SKM-1 (cell line): ENCODE measurements at regions not wholly inside any gene's neighbourhood (a gene's known extent, or its start where the extent isn't known, plus 50 kb on each side); places are given as distances from the start of the nearest gene placed in this dataset.
A peak's percentile ranks its signal among the peaks of the same experiment; 100 is the strongest.
"Not testable (repeated sequence)": the region's sequence is repeated elsewhere in the genome, so short reads cannot be mapped to it uniquely, and the experiment has no call there.

Experiments used
- DNase-seq: peaks from one replicate; lab custom pipeline; 2025; ENCODE audit not compliant: unreplicated experiment; lab: John Stamatoyannopoulos, UW

- DNase-seq: not testable (repeated sequence)
These were observed 176.4 kb downstream of the AKR1D1 start for GRCh38 chr7:138252666-138253065.

GRCh38 chr7:138254444-138254843 lies 178.2 kb downstream of the AKR1D1 start:
- no peak for DNase-seq

DNA sequence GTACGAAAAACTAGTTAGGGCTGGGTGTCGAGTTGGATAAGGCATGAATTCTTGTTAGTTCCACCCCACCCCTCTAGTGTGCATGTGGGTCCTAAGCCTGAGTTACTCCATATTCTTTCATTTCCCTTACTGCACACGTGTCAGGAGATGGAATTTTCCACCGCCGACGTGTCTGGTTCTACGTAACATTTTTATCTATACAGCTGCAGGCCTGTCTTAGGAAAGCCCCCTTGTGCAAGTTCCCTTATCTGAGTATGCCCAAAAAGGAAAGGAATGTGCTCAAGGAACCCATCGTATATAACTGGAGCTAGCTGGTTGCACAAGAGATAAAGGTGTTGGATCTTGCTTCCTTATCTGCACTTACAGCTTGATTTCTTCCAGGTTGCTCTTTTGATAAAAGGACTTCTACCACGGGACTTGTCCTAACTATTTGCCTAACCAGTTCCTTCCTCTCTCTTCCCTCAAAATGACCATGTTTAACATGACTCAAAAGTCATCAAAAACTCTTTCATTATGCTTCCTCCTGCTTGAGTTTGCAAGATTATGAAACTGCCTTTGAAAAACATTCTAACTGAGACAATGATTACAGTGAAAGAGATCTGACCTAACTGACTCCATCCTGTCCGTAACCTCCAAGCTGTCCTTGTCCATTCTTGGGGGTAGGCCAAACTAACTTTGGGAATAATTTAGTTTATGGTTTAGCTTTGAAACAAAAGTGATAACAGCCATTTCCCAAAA lies 181.4 kb downstream of the AKR1D1 start:
- peak; percentile 98 for DNase-seq

DNA sequence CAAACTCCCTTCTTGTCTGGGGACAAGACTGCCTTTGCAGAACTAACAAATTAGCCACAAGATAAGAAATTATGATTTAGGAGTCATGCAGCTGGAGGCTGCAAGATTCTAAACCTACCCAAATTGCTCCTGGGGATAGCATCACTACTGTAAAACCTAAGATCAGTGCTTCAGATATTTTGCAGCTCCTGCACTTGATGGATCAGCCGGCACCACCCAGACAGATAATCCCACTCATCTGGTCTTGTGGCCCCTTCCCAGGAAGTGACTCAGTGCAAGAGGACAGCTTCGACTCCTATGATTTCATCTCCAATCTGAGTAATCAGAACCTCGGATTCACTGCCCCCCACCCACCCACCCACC lies 181.9 kb downstream of the AKR1D1 start:
- no peak for DNase-seq

GRCh38 chr7:138259675-138260074 lies 183.4 kb downstream of the AKR1D1 start:
- no peak for DNase-seq

DNA sequence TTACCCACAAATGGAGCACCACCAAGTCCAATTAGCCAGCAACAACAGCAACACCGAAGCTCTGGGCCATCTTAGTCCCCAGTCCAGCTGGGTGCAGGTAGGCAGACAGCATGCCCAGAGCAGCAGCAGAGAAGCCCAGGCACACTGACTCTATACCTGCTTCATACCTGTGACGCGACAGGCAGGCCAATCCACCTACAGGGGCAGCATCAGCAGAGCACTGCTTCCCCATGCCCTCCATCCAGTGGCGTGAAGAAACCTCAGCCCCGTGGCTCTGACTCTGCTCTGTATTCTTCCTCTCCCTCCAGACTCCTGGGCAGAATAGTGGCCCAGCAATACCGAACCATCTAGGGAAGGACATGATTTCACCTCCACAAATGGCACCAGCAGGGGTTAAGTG lies 191.7 kb downstream of the AKR1D1 start:
- DNase-seq: no peak

GRCh38 chr7:138276891-138277290 lies 183.2 kb upstream of the TRIM24 start:
- no peak for DNase-seq

DNA sequence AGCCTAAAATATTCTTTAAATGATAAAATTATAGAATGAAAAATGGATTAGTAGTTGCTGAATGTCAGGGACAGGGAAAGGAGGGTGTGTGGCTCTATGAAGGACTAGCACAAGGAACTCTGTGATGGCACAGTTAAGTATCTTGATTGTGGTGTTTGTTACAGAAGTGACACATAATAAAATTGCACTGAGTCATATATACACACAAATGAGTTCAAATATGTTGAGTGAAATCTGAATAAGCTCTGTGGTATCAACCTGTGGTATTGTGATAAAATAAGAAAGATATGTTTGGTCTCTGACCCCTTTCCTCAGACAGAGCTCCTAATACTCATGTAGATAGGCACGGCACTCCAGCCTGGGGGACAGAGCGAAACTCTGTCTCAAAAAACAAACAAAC lies 181.5 kb upstream of the TRIM24 start:
- DNase-seq: no peak

GRCh38 chr7:138282997-138283396 lies 177.1 kb upstream of the TRIM24 start:
- no peak for DNase-seq

GRCh38 chr7:138285129-138285528 lies 174.9 kb upstream of the TRIM24 start:
- no peak for DNase-seq

GRCh38 chr7:138286846-138287245 lies 173.2 kb upstream of the TRIM24 start:
- no peak for DNase-seq

GRCh38 chr7:138287549-138287948 lies 172.5 kb upstream of the TRIM24 start:
- DNase-seq: no peak

DNA sequence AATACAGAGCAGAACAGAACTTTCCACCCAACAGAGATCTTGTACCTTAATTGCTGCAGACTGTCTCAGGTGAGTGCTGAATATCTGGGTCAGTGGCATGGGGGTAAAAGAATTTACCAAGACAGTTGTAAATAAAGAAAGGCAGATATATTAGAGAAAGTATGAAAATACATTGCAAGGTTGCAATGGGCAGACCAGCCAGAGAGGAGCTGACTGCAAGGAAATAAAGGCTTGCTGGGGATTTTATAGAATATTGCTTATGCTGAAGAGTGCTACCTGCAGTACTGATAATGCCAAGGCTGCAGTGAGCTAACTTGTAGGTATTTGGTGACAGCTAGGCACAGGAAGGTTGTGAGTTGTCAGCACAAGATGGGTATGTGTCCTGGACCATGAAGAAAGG lies 171.0 kb upstream of the TRIM24 start:
- no peak for DNase-seq

DNA sequence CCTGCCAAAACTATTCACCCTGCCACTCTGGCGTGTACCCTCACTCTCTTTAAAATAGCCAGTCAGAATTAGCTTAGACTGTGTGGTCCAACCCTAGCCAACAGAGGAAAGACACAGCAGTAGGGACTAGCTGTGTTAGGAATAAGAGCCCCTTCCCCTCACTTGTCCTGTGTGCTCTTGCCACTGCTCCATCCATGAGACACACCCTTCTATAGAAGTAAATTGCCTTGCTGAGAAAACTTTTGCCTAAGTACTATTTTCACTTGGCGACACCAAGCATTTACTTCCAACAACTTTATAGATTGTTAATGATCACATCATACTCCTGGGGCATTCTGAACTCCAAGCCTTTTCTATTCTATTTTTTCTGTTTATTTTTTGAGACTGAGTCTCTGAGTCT lies 170.2 kb upstream of the TRIM24 start:
- DNase-seq: no peak

DNA sequence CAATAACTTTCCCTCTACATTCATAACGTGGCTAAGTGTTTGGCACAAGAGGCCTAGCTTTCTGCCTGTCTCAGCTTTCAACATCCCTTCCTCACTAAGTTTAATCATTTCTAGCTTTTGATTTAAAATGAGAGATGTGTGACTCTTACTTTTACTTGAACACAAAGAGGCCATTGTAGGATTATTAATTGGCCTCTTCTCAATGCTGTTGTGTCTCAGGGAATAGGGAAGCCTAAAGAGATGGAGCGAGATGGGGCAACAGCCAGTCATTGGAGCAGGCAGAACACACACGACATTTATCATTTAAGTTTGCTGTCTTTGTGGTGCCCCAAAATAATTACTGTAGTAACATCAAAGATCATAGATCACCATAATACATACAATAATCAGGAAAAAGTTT lies 167.1 kb upstream of the TRIM24 start:
- no peak for DNase-seq

DNA sequence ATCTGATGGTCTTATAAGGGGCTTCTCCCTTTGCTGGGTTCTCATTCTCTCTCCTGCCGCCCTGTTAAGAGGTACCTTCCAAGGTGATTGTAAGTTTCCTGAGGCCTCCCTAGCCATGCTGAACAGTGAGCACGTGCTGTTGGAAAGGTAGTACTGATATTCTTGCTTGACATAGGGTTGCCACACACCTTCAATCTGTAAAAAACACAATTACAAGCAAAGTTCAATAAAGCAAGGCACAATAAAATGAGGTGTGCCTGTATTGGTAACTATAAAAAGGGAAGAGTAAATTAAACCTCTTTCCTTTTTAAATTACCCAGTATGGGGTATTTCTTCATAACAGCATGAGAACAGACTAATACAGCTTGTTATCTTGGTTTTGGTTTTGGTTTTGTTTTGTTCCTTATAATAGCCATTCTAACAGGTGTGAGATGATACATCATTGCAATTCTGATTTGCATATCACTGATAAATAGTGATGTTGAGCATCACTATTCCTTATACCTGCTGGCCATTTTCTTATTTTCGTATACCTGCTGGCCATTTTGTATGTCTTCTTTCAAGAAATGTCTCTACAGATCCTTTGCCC lies 164.9 kb upstream of the TRIM24 start:
- no peak for DNase-seq

- no peak for DNase-seq
These were observed 162.5 kb upstream of the TRIM24 start for GRCh38 chr7:138297526-138297925.

DNA sequence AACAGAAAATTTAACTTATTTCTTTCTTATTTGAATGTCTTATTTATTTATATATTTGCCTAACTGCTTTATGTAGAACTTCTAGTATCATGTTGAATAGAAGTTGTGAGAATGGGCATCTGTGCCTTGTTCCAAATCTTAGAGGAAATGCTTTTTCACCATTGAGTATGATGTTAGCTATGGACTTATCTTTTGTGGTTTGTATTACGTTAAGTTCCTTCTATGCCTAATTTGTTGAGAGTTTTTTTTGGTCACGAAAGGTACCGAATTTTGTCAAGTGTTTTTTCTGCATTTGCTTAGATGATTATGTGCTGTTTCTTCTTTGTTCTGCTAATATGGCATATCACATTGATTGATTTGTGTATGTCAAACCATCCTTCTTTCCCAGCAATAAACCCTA lies 161.0 kb upstream of the TRIM24 start:
- DNase-seq: peak; percentile 32

DNA sequence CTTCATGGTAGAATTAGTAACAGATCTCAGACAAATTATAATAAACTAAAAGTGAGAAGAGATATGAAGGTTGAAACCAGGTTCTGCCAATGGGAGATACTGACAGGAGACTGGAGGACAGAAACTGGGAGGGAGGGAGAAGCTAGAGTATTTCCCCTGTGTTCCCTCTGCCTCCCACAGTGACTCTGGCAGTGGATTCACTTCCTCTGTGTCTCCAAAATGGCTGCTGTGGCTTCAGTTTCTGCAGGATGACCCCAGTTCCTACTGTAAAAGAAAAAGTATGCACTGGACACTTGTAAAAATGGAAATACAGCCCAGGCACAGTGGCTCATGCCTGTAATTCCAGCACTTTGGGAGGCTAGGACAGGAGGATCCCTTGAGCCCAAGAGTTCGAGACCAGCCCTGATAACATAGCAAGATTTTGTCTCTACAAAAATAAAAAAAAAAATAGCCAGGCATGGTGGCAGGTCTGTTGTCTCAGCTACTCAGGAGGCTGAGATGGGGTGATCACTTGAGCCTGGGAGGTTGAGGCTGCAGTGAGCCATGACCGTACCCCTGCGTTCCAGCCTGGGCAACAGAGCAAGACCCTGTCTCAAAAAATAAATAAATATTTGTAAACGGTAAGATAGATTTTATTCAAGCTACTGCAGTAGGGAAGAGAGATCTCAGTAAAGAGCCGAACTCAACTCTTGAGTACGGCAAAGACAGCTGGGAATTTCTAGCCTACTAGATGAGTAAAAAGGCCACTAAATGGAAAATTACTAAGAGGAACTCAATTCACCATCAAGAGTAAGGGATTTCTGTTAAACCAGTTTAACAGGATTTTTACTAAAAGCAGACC lies 156.6 kb upstream of the TRIM24 start:
- no peak for DNase-seq

GRCh38 chr7:138304071-138304320 lies 156.1 kb upstream of the TRIM24 start:
- DNase-seq: no peak

- DNase-seq: no peak
These were observed 152.4 kb upstream of the TRIM24 start for GRCh38 chr7:138307633-138308032.

- DNase-seq: no peak
These were observed 151.9 kb upstream of the TRIM24 start for GRCh38 chr7:138308136-138308535.
